ENCODE measurements at regions not wholly inside any gene's neighbourhood (a gene's known extent, or its start where the extent isn't known, plus 50 kb on each side); places are given as distances from the start of the nearest gene placed in this dataset.

GRCh38 chr6:98203170-98203806 is 631.1 kb upstream of the POU3F2 start:
- DNase-seq = no peak

GRCh38 chr6:98212468-98212867 is 621.9 kb upstream of the POU3F2 start:
- no peak for DNase-seq

GRCh38 chr6:98215531-98215930 is 618.8 kb upstream of the POU3F2 start:
- no peak for DNase-seq

- DNase-seq = no peak
Observed at GRCh38 chr6:98230250-98230649, 604.1 kb upstream of the POU3F2 start.

GRCh38 chr6:98239057-98239456 is 595.3 kb upstream of the POU3F2 start:
- DNase-seq = no peak

- no peak for DNase-seq
Observed at GRCh38 chr6:98241630-98242029, 592.7 kb upstream of the POU3F2 start.

DNA sequence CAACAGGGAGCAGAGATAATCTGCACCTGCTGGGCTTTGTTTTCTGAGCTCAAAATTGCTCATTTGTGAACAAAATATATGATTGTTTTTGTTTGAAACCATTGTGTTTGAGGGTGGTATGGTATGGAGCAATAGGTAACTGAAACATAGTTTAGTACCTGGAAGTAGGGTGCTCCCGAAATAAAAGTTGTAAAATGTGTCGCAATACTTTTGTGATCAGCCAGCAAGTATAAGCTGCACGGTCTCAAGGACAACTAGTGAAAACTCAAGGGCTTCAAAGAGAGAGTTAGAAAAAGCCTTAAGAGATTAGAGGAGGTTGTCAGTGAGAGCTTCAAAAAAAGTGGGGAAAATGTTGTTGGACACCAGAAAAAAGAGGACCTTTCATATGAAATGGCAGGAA is 579.8 kb upstream of the POU3F2 start:
- DNase-seq = no peak

DNA sequence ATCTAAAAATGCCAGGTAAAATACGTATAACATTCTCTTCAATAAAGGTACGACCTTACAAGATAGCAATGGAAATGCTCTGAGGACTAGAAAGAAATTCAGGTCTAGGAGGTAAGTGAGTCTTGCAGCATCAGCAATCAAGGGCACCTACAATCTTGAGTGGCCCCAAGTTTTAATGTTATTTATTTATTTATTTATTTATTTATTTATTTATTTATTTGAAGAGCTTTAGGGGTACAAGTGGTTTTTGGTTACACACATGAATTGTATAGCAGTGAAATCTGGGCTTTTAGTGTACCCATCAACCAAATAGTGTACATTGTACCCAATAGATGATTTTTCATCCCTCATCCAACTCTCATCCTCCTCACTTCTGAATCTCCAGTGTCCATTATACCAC is 574.0 kb upstream of the POU3F2 start:
- DNase-seq = no peak

GRCh38 chr6:98272060-98272459 is 562.3 kb upstream of the POU3F2 start:
- DNase-seq = no peak

GRCh38 chr6:98274691-98275090 is 559.7 kb upstream of the POU3F2 start:
- DNase-seq = no peak

DNA sequence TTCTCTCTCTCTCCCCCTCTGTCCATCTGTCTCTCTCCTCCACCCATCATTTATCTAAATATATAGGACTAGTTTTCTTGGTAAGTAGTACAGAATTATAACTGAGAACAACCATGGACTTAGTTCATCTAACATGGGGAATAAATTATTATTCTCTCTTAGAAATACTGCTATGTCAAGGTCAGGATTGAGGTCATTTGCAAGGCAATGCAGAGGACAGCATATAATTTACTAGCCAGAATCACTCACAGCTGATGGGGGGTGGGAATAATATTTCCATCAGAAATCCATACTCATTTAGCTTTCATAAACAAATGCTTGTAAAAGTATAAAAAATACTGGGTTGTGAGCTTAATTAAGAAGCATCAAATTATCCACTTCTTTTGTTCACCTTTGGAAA is 553.9 kb upstream of the POU3F2 start:
- no peak for DNase-seq

DNA sequence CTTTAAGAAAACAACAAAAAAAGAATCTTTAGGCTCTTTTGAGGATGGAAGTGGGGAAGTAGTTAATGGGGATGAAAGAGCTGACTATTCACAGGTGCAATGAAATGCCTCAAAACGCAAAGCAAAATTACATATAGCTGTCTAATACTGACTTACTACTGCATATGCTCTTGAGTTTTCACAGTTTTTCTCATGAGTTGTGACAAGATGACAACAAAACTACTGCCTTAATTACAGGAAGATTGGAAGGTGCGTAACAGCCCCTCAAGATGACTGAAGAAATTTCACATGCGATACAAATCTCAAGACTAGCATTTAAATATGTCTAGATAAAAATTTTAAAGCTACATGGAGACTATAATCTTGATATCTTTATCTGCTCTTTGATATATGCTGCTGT is 547.8 kb upstream of the POU3F2 start:
- DNase-seq = no peak

DNA sequence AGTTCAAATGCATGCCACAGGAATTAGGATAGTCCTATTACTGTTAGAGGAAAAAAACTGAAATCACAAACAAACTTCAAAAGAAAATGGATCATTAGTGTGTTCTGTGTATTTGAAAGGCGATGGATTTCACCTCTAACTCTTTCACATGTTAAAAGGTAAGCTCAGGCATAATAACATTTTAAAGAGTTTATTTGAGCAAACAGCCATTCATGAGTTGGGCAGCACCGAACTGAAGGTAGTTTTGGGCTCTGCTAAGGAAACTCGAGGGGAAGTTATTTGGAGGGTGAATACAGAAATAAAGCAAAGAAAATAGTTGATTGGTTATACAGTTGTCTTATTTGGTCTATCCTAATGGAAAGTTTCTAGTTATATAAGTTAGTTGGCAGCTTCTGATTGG is 546.5 kb upstream of the POU3F2 start:
- DNase-seq = no peak

DNA sequence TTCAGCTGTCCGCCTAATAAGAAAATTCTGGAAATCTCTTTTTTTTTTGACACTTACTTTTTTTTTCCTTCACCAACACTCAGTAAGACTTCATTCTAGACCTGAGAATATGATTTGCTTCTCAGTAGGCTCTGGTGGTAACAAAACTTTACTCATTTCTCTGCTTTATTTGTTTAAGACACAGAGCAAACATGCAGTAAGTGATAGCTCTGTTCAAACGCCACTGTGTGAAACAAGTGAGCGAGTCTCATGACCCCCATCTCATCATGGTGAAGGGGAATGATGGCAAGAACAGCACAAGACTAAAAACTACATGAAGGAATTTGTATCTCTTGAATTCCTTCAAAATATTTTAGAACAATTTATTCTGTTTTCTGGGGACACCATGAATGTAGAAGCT is 541.6 kb upstream of the POU3F2 start:
- DNase-seq = no peak

GRCh38 chr6:98295515-98296175 is 538.7 kb upstream of the POU3F2 start:
- no peak for DNase-seq

DNA sequence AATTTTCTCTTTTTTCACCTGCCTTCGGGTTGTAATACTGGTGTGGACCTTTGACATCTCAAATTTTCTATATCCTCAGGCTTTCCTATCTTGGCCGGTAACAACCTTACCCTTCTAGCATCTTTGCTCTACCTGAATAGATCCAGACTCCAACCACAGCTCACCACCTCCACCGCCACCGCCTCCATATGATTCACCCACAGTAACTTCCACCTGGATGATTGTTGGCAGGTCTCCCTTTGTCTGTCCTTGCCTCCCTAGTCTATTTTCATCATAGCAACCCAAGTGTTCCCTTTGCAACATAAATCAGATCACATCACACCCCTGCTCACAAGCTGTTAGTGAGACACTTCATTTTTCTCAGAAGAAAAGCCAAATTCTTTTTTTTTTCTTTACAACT is 525.8 kb upstream of the POU3F2 start:
- DNase-seq = no peak

- DNase-seq = no peak
Observed at GRCh38 chr6:98310443-98310842, 523.9 kb upstream of the POU3F2 start.

- DNase-seq = no peak
Observed at GRCh38 chr6:98323605-98324004, 510.8 kb upstream of the POU3F2 start.

DNA sequence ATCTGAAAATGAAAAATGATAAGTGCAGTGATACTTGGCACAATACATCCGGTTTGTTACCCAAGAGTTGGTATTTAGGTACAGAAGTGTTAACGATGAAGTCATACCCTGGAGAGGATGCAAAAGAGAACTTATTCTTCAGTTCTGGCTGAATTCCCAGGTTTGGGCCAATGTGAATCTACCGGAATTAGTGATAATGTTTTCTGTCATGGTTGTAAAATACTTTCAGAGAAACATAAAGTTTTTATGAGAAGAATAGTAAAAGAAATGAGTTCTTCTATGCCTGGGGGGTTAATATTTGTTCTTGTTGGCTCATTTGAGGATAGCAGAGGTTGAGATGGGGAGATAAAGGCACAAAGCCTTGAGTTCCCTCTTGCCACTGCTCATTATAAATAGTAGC is 509.9 kb upstream of the POU3F2 start:
- no peak for DNase-seq

DNA sequence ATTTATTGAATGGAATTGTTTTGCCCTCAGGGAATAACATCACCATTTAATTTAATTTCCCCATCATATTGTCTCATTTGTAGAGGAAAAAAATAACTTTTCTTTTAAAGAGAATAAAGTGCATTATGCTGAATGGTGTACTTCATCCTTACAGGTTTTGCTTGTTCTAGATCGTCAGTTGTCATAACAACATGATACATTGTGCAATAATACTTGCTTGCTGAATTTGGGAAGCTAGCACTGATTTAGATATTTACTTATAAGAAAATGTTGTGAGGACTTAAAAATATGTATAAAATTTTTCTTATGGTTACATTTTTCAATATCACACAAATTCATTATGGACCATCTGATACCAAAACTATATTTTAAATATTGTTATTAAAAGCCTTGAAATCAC is 509.0 kb upstream of the POU3F2 start:
- DNase-seq = no peak

- DNase-seq = no peak
Observed at GRCh38 chr6:98333273-98333672, 501.1 kb upstream of the POU3F2 start.

DNA sequence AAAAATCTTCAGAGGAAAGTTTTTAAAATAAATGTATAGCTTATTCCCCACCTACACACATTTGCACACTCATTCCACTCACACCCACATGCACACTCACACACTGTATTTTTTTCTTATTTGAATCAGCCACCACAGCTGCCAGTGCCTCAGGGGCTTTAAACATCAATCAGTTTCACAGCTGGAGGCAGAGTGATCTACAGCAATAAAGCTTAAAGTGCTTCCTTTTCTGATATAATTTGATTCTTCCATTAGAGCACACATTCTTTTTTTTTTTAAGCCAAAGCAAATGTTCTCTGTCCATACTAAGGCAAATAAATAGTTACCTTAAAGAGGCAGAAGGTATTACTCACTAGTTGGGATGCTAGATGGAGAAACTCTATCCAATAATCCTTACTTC is 498.8 kb upstream of the POU3F2 start:
- no peak for DNase-seq

GRCh38 chr6:98339506-98339905 is 494.9 kb upstream of the POU3F2 start:
- DNase-seq = no peak

DNA sequence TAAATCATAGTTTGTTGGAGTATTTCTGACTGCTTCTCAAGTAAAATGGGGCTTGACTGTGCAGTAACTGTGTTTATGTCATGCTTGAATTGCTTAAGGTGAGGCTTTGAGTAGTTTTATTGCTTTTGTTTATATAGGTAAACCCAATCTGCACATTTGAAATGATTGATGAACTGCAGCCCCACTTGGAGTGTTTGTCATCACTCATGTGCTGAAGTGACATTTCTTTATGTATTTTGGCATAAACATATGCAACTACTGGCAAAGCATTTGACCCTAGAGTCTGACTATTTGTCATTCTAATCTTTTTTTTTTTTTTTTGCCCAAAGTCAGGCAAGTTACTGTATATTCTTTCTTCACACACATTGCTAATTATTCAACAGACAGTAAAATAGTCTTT is 491.4 kb upstream of the POU3F2 start:
- DNase-seq = no peak

GRCh38 chr6:98343797-98344196 is 490.6 kb upstream of the POU3F2 start:
- DNase-seq = no peak
